AG09309 (cell line): ENCODE measurements at regions not wholly inside any gene's neighbourhood (a gene's known extent, or its start where the extent isn't known, plus 50 kb on each side); places are given as distances from the start of the nearest gene placed in this dataset.

Experiments
- DNase-seq: peaks from one replicate; pipeline ENCODE4 v3.0.0-alpha.2; 2010; ENCODE audit warnings: low read depth
- H3K4me3 ChIP-seq: 2 replicates; pipeline ENCODE4 v1.5.1; 2011; ENCODE audit warnings: mild to moderate bottlenecking, low read depth, low read length, moderate library complexity; ENCODE audit not compliant: control insufficient read depth
- TF ChIP-seq, protein P1 (sequence below): IDR thresholded peaks from 2 replicates; pipeline ENCODE4 v1.5.1; 2011; ENCODE audit warnings: mild to moderate bottlenecking, low read depth, low read length, inconsistent platforms; ENCODE audit not compliant: insufficient read depth, control insufficient read depth; ENCODE audit errors: missing control alignments

DNA sequence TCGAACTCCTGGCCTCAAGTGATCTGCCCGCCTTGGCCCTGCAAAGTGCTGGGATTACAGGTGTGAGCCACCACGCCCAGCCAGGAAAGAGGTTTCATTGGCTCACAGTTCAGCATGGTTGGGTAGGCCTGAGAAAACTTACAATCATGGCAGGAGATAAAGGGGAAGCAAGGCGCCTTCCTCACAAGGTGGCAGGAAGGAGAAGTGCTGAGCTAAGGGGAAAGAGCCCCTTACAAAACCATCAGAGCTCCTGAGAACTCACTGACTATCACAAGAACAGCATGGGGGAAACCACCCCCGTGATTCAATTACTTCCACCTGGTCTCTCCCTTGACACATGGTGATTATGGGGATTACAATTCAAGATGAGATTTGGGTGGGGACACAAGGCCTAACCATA, 411.7 kb upstream of the ZFHX3 start:
- TF ChIP-seq, protein P1, sequence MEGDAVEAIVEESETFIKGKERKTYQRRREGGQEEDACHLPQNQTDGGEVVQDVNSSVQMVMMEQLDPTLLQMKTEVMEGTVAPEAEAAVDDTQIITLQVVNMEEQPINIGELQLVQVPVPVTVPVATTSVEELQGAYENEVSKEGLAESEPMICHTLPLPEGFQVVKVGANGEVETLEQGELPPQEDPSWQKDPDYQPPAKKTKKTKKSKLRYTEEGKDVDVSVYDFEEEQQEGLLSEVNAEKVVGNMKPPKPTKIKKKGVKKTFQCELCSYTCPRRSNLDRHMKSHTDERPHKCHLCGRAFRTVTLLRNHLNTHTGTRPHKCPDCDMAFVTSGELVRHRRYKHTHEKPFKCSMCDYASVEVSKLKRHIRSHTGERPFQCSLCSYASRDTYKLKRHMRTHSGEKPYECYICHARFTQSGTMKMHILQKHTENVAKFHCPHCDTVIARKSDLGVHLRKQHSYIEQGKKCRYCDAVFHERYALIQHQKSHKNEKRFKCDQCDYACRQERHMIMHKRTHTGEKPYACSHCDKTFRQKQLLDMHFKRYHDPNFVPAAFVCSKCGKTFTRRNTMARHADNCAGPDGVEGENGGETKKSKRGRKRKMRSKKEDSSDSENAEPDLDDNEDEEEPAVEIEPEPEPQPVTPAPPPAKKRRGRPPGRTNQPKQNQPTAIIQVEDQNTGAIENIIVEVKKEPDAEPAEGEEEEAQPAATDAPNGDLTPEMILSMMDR: no peak
- no peak for DNase-seq
- H3K4me3 ChIP-seq: no peak overlapping the region

DNA sequence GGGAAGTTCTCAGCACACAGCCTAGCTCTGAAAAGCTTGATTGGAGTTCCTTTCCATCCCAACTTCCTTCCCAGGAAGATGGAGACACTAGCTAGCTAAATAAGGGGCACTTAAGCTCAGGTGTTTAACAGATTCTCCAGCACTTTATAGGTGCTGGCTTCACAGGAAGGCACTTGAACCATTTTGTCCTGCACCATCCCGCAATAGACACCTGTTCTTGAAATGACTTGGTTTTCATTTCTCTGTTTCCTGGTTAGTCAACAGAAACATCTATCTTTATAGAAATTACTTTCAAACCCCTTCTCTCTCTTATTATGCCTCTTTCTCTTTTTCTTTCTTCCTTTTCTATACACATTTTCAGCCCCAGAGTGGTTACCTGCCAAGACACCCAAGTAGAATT, 409.9 kb upstream of the ZFHX3 start:
- DNase-seq: no peak
- no peak overlapping the region for H3K4me3 ChIP-seq
- TF ChIP-seq, protein P1: no peak

- TF ChIP-seq, protein P1: no peak
- no peak overlapping the region for H3K4me3 ChIP-seq
- no peak for DNase-seq
Observed at GRCh38 chr16:73448970-73449369, 401.0 kb upstream of the ZFHX3 start.

- TF ChIP-seq, protein P1: no peak
- no peak overlapping the region for H3K4me3 ChIP-seq
- no peak for DNase-seq
Observed at GRCh38 chr16:73447846-73448245, 399.9 kb upstream of the ZFHX3 start.

- DNase-seq: no peak
- H3K4me3 ChIP-seq: no peak overlapping the region
- TF ChIP-seq, protein P1: no peak
Observed at GRCh38 chr16:73434621-73435020, 386.7 kb upstream of the ZFHX3 start.

DNA sequence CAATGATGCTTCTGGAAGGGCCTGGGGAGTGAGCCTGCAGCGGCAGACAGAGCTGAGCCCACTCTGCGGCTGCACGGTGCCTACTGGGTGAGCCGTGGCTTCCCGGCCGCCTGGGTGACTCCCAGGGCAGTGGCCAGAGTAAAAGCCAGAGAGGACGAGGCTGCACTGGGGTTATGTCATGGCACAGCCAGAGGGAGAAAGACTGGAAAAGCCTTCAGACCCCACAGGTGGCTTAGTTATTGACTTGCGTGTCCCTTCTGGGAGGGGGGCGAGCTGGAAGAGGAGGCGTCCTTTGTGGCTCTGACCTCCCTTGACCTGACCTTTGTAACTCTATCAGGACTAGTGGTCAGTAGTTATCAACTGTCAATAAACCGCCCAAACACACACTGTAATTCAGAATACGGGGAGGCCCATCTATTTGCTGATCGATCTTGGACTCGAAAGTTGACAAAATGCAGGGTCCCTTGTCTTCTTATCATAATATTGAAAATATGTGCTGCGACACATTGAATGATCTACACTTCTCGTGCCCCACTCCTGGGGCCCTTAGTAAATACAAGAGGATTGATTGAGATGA, 385.9 kb upstream of the ZFHX3 start:
- TF ChIP-seq, protein P1: no peak
- DNase-seq: no peak
- H3K4me3 ChIP-seq: no peak overlapping the region
